ENCODE measurements at regions not wholly inside any gene's neighbourhood (a gene's known extent, or its start where the extent isn't known, plus 50 kb on each side); places are given as distances from the start of the nearest gene placed in this dataset.

- TF ChIP-seq CTCF (IDR thresholded peaks at IDR 0.05; ENCODE audit: borderline replicate concordance, extremely low read depth, low read length, poor library complexity, severe bottlenecking): no peak
- no peak for TF ChIP-seq EZH2 (IDR thresholded peaks at IDR 0.05; ENCODE audit: borderline replicate concordance, low read depth, low read length, severe bottlenecking)
Observed at GRCh38 chr3:197392961-197393360, 94.5 kb upstream of the DLG1 start.

Measured in DND-41 (cell line).